ENCODE measurements at regions not wholly inside any gene's neighbourhood (a gene's known extent, or its start where the extent isn't known, plus 50 kb on each side); places are given as distances from the start of the nearest gene placed in this dataset.
A peak's percentile ranks its signal among the peaks of the same experiment; 100 is the strongest.

DNA sequence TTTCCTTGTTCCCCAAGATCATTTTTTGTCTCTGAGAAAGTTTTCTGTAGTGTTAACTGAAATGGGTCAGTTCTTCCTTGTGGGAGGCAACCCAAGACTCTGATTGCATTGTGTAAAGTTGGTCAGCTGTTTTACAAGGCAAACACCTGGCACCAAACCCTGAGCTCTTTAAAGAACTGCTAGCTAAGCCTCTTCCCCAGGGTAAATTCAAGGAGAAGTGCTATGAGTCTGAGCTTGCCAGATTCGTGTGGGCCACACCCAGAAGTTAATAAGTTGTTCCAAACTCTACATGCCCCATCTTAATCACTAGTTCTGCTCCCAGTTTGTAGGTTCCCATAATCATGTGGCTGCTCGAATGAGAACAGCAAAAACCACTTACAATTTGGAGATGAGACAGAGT, 214.5 kb downstream of the BTG1 start:
- TF ChIP-seq POLR2A (IDR thresholded peaks at IDR 0.05) (no peak), POLR2AphosphoS5 (IDR thresholded peaks at IDR 0.05) (peak; percentile 94)
- TF ChIP-seq, protein P1, sequence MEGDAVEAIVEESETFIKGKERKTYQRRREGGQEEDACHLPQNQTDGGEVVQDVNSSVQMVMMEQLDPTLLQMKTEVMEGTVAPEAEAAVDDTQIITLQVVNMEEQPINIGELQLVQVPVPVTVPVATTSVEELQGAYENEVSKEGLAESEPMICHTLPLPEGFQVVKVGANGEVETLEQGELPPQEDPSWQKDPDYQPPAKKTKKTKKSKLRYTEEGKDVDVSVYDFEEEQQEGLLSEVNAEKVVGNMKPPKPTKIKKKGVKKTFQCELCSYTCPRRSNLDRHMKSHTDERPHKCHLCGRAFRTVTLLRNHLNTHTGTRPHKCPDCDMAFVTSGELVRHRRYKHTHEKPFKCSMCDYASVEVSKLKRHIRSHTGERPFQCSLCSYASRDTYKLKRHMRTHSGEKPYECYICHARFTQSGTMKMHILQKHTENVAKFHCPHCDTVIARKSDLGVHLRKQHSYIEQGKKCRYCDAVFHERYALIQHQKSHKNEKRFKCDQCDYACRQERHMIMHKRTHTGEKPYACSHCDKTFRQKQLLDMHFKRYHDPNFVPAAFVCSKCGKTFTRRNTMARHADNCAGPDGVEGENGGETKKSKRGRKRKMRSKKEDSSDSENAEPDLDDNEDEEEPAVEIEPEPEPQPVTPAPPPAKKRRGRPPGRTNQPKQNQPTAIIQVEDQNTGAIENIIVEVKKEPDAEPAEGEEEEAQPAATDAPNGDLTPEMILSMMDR (IDR thresholded peaks at IDR 0.05) = no peak
